Uterus (tissue), 3 donors: ENCODE measurements at regions not wholly inside any gene's neighbourhood (a gene's known extent, or its start where the extent isn't known, plus 50 kb on each side); places are given as distances from the start of the nearest gene placed in this dataset.

Source experiments
- DNase-seq, 2 donors: peaks; one replicate each; pipeline ENCODE4 v3.0.0-alpha.2; 2019 to 2020
- H3K27ac ChIP-seq, 2 donors: fragments of 200-600 bp; sonication (generic); 1 replicate in 1 of 2; 2 replicates in 1 of 2; pipeline ENCODE4 v1.5.1; 2016 to 2018
- H3K27me3 ChIP-seq, 2 donors: fragments of 200-600 bp; sonication (generic); one replicate each; pipeline ENCODE4 v1.5.1; 2018 to 2019; ENCODE audit warnings: control low read depth in 1 of 2
- H3K36me3 ChIP-seq, 2 donors: fragments of 200-600 bp; sonication (generic); one replicate each; pipeline ENCODE4 v1.5.1; 2019; ENCODE audit warnings: control low read depth in 1 of 2
- H3K4me1 ChIP-seq, 2 donors: fragments of 200-600 bp; sonication (generic); one replicate each; pipeline ENCODE4 v1.5.1; 2018 to 2019; ENCODE audit warnings: control low read depth in 1 of 2
- H3K4me3 ChIP-seq, 2 donors: fragments of 200-600 bp; sonication (generic); 1 replicate in 1 of 2; 2 replicates in 1 of 2; pipeline ENCODE4 v1.5.1; 2018 to 2019; ENCODE audit warnings: mild to moderate bottlenecking in 1 of 2
- H3K9me3 ChIP-seq, 2 donors: fragments of 200-600 bp; sonication (generic); one replicate each; pipeline ENCODE4 v1.5.1; 2019; ENCODE audit warnings: control low read depth in 1 of 2
- CTCF ChIP-seq, 4 experiments: fragments of 200-600 bp in 2 of 4; fragments of 450-650 bp in 2 of 4; sonication (generic) in 2 of 4; IDR thresholded peaks; one replicate each; pipeline ENCODE4 v1.5.1; 2016 to 2019; ENCODE audit warnings: antibody characterized with exemption in 4 of 4, mild to moderate bottlenecking in 2 of 4, moderate library complexity in 1 of 4
- POLR2A ChIP-seq, 2 donors: fragments of 450-650 bp; IDR thresholded peaks; one replicate each; pipeline ENCODE4 v1.6.1; 2016; ENCODE audit warnings: antibody characterized with exemption in 2 of 2, mild to moderate bottlenecking in 1 of 2, moderate library complexity in 1 of 2
- intact Hi-C: fragments of 100-400 bp; cut with DNase I; formaldehyde crosslinking; loops from one replicate; pipeline ENCODE4 v1.15.1; 2023; ENCODE audit warnings: low total_unique reads
- donor health status: DM: yes; HTN: yes; CAD: no.

GRCh38 chr9:129320575-129321285, 142.7 kb upstream of the IER5L start:
- peak; percentile 74 to 77 for TF ChIP-seq POLR2A (IDR thresholded peaks at IDR 0.05)
- TF ChIP-seq CTCF (IDR thresholded peaks at IDR 0.05) = peak in 3 of 4 experiments; percentile 15 to 55 (median 25)
- peak; percentile 73 to 86 for DNase-seq

GRCh38 chr9:129319938-129320481, 141.9 kb upstream of the IER5L start:
- no peaks in the 10 kb centered on the region for H3K27me3 ChIP-seq
- H3K36me3 ChIP-seq = no peaks in the 10 kb centered on the region
- TF ChIP-seq CTCF (IDR thresholded peaks at IDR 0.05) = no peak
- H3K27ac ChIP-seq = peak overlapping the region; percentile 95 to 99
- DNase-seq = peak; percentile 33 to 37
- H3K4me3 ChIP-seq = peak overlapping the region; percentile 35 to 37
- intact Hi-C loops = loop anchor here (5.0 to 10.0 kb wide), 2 partner anchors 145 to 162 kb away; partner anchors contain the start of gene IER5L
- peaks cover 20 to 38% of the 10 kb centered on the region in 2 donors for H3K4me1 ChIP-seq
- H3K9me3 ChIP-seq = no peaks in the 10 kb centered on the region

More at GRCh38 chr9:129320575-129321285, 142.7 kb upstream of the IER5L start:
- no peaks in the 10 kb centered on the region for H3K27me3 ChIP-seq
- H3K27ac ChIP-seq = peak overlapping the region; percentile 95 to 99
- no peaks in the 10 kb centered on the region for H3K9me3 ChIP-seq
- intact Hi-C loops = loop anchor here (10.0 kb wide), 1 partner anchor 146 kb away; the partner anchor contains the start of gene IER5L
- peak overlapping the region; percentile 35 to 37 for H3K4me3 ChIP-seq
- H3K36me3 ChIP-seq = no peaks in the 10 kb centered on the region
- H3K4me1 ChIP-seq = peaks cover 16 to 38% of the 10 kb centered on the region in 2 donors

- Histone ChIP-seq H3K9me3 (no peaks in the 10 kb centered on the region), H3K36me3 (no peaks in the 10 kb centered on the region), H3K4me3 (no peak overlapping the region), H3K27me3 (no peaks in the 10 kb centered on the region), H3K4me1 (peaks cover 24 to 38% of the 10 kb centered on the region in 2 donors), H3K27ac (peak overlapping the region; percentile 95 to 99)
- intact Hi-C loops = loop anchor here (5.0 kb wide), 1 partner anchor 163 kb away; no protein-coding TSS in a partner anchor
- TF ChIP-seq POLR2A (IDR thresholded peaks at IDR 0.05) (no peak), CTCF (IDR thresholded peaks at IDR 0.05) (no peak)
- DNase-seq = peak; percentile 35 to 42
Observed at GRCh38 chr9:129319076-129319937, 141.2 kb upstream of the IER5L start.

GRCh38 chr9:129318121-129319075, 140.3 kb upstream of the IER5L start:
- peak; percentile 46 to 58 for DNase-seq
- intact Hi-C loops = loop anchor here (5.0 kb wide), 1 partner anchor 164 kb away; no protein-coding TSS in a partner anchor

More at GRCh38 chr9:129318121-129319075, 140.3 kb upstream of the IER5L start:
- Histone ChIP-seq H3K9me3 (no peaks in the 10 kb centered on the region), H3K27me3 (no peaks in the 10 kb centered on the region), H3K36me3 (no peaks in the 10 kb centered on the region), H3K4me1 (peaks cover 28 to 38% of the 10 kb centered on the region in 2 donors), H3K27ac (peak overlapping the region; percentile 95 to 99), H3K4me3 (no peak overlapping the region)
- TF ChIP-seq POLR2A (IDR thresholded peaks at IDR 0.05) (no peak), CTCF (IDR thresholded peaks at IDR 0.05) (no peak)
